ENCODE measurements at regions not wholly inside any gene's neighbourhood (a gene's known extent, or its start where the extent isn't known, plus 50 kb on each side); places are given as distances from the start of the nearest gene placed in this dataset.

DNA sequence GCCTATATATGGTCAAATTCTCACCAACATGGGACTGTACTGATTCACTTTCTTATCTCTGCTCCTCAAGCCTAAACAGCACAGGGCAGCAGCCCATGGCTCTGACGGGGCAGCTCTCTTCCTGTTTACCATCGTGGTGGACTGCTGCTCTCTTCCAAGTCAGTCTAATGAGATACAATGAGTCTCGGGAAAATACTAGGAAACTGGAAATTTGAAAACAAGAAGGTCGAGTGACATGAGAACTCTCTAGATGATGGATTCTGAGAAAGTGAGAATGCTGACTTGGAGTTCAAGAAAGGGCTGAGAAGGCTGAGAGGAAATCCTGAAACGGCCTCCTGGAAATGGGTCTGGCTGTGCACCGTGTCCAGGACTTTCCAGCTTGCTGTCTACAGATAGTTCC is 122.8 kb upstream of the ARGLU1 start:
- TF ChIP-seq, protein P1, sequence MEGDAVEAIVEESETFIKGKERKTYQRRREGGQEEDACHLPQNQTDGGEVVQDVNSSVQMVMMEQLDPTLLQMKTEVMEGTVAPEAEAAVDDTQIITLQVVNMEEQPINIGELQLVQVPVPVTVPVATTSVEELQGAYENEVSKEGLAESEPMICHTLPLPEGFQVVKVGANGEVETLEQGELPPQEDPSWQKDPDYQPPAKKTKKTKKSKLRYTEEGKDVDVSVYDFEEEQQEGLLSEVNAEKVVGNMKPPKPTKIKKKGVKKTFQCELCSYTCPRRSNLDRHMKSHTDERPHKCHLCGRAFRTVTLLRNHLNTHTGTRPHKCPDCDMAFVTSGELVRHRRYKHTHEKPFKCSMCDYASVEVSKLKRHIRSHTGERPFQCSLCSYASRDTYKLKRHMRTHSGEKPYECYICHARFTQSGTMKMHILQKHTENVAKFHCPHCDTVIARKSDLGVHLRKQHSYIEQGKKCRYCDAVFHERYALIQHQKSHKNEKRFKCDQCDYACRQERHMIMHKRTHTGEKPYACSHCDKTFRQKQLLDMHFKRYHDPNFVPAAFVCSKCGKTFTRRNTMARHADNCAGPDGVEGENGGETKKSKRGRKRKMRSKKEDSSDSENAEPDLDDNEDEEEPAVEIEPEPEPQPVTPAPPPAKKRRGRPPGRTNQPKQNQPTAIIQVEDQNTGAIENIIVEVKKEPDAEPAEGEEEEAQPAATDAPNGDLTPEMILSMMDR (IDR thresholded peaks at IDR 0.05; ENCODE audit: insufficient read depth, low read length, poor library complexity, severe bottlenecking), result no peak
- TF ChIP-seq EZH2phosphoT487 (conservative IDR thresholded peaks at IDR 0.05; ENCODE audit: low read length), result no peak

Data from SU-DHL-6 (cell line).